Breast epithelium (tissue), 4 donors: ENCODE measurements at regions not wholly inside any gene's neighbourhood (a gene's known extent, or its start where the extent isn't known, plus 50 kb on each side); places are given as distances from the start of the nearest gene placed in this dataset.

Experiments
- DNase-seq, 2 donors: peaks; one replicate each; pipeline ENCODE4 v3.0.0-alpha.2; 2019; ENCODE audit warnings: low spot score in 2 of 2
- H3K27ac ChIP-seq, 2 donors: fragments of 200-600 bp; sonication (generic) in 1 of 2; one replicate each; pipeline ENCODE4 v1.5.1; 2016 to 2019; ENCODE audit warnings: mild to moderate bottlenecking in 1 of 2
- H3K27me3 ChIP-seq, 2 donors: fragments of 200-600 bp; sonication (generic) in 1 of 2; one replicate each; pipeline versions ENCODE4 v1.5.1 to v1.6.0; 2017 to 2019; ENCODE audit warnings: control low read depth in 1 of 2, mild to moderate bottlenecking in 1 of 2
- H3K36me3 ChIP-seq: fragments of 200-600 bp; one replicate; pipeline ENCODE4 v1.5.1; 2019
- H3K4me1 ChIP-seq, 2 donors: fragments of 200-600 bp; sonication (generic); one replicate each; pipeline ENCODE4 v1.5.1; 2016 to 2019; ENCODE audit warnings: control low read depth in 1 of 2
- H3K4me3 ChIP-seq, 3 donors: fragments of 200-600 bp; sonication (generic); 1 replicate in 2 of 3; 2 replicates in 1 of 3; pipeline ENCODE4 v1.5.1; 2016 to 2019; ENCODE audit warnings: mild to moderate bottlenecking in 3 of 3, moderate library complexity in 2 of 3
- H3K9me3 ChIP-seq, 2 donors: fragments of 200-600 bp; sonication (generic) in 1 of 2; one replicate each; pipeline ENCODE4 v1.5.1; 2016 to 2019; ENCODE audit warnings: control low read depth in 1 of 2
- POLR2A ChIP-seq: fragments of 450-650 bp; IDR thresholded peaks from one replicate; pipeline ENCODE4 v1.6.1; 2016; ENCODE audit warnings: antibody characterized with exemption, mild to moderate bottlenecking, moderate library complexity
- POLR2AphosphoS5 ChIP-seq, 3 donors: sonication (generic); formaldehyde crosslinking; IDR thresholded peaks; one replicate each; pipeline ENCODE4 v1.6.1; 2017; ENCODE audit warnings: antibody characterized with exemption in 3 of 3
- intact Hi-C: fragments of 100-400 bp; cut with DNase I; formaldehyde crosslinking; loops from one replicate; pipeline ENCODE4 v1.15.1; 2023; ENCODE audit warnings: low total_unique reads
- TF ChIP-seq, protein P1 (sequence below), 3 donors: fragments of 450-650 bp; IDR thresholded peaks; one replicate each; pipeline ENCODE4 v1.5.1; 2016 to 2017; ENCODE audit warnings: antibody characterized with exemption in 3 of 3, mild to moderate bottlenecking in 3 of 3, moderate library complexity in 3 of 3

GRCh38 chr12:77642246-77642645 lies 188.4 kb upstream of the NAV3 start:
- Histone ChIP-seq H3K9me3 (no peaks in the 10 kb centered on the region), H3K27me3 (no peaks in the 10 kb centered on the region), H3K36me3 (no peaks in the 10 kb centered on the region), H3K4me3 (no peak overlapping the region), H3K27ac (no peak overlapping the region), H3K4me1 (no peaks in the 10 kb centered on the region)
- no peak for TF ChIP-seq POLR2A
- TF ChIP-seq, protein P1, sequence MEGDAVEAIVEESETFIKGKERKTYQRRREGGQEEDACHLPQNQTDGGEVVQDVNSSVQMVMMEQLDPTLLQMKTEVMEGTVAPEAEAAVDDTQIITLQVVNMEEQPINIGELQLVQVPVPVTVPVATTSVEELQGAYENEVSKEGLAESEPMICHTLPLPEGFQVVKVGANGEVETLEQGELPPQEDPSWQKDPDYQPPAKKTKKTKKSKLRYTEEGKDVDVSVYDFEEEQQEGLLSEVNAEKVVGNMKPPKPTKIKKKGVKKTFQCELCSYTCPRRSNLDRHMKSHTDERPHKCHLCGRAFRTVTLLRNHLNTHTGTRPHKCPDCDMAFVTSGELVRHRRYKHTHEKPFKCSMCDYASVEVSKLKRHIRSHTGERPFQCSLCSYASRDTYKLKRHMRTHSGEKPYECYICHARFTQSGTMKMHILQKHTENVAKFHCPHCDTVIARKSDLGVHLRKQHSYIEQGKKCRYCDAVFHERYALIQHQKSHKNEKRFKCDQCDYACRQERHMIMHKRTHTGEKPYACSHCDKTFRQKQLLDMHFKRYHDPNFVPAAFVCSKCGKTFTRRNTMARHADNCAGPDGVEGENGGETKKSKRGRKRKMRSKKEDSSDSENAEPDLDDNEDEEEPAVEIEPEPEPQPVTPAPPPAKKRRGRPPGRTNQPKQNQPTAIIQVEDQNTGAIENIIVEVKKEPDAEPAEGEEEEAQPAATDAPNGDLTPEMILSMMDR (IDR thresholded peaks at IDR 0.05): no peak
- no peak for TF ChIP-seq POLR2AphosphoS5 (IDR thresholded peaks at IDR 0.05)
- no peak for DNase-seq
- intact Hi-C loops: no loop called here

DNA sequence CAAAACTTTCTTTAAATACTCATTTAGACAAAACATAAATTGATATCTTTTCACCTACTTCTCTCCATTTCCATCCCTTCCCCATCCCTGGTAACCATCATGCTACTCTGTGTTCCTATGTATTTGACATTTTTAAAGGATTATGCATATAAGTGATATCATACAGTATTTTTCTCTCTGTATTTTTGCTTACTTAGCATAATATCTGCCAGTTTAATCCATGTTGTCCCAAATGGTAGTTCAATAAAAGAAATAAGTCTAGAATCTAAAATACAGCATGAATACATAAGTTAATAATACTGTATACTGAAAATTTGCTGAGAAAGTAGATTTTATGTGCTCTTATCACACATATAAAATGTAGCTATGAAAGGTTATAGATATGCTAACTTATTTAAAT lies 190.3 kb upstream of the NAV3 start:
- DNase-seq: no peak
- no peaks in the 10 kb centered on the region for H3K36me3 ChIP-seq
- TF ChIP-seq POLR2A (no peak), POLR2AphosphoS5 (IDR thresholded peaks at IDR 0.05) (no peak)
- TF ChIP-seq, protein P1 (IDR thresholded peaks at IDR 0.05): no peak
- H3K4me1 ChIP-seq: no peaks in the 10 kb centered on the region
- intact Hi-C loops: no loop called here
- no peak overlapping the region for H3K27ac ChIP-seq
- no peaks in the 10 kb centered on the region for H3K9me3 ChIP-seq
- H3K4me3 ChIP-seq: no peak overlapping the region
- H3K27me3 ChIP-seq: no peaks in the 10 kb centered on the region

- Histone ChIP-seq H3K36me3 (no peaks in the 10 kb centered on the region), H3K27me3 (no peaks in the 10 kb centered on the region), H3K9me3 (no peaks in the 10 kb centered on the region), H3K27ac (no peak overlapping the region), H3K4me3 (no peak overlapping the region), H3K4me1 (no peaks in the 10 kb centered on the region)
- TF ChIP-seq POLR2AphosphoS5 (IDR thresholded peaks at IDR 0.05): no peak
- TF ChIP-seq, protein P1 (IDR thresholded peaks at IDR 0.05): no peak
- intact Hi-C loops: no loop called here
- no peak for DNase-seq
Observed at GRCh38 chr12:77630790-77631445, 199.8 kb upstream of the NAV3 start.

DNA sequence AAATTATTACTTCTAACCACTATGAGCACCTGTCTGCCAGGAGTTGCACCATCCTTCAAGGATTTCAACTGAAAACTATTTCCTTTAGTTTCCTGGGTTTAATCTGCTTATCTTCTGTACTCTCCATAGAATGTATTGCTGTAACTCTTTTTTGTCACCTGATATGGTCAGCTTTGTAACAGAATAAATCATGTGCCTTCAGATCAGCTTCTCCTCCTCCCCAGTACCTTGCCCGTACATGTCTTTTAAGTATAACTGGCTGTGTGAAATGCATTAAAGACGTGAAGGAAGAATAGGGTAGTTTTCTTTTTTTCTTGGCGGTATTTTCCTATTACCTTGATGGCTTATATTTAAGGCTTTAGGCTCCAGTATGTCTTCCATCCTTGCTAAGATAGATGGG lies 200.3 kb upstream of the NAV3 start:
- Histone ChIP-seq H3K27ac (no peak overlapping the region), H3K4me3 (no peak overlapping the region), H3K27me3 (no peaks in the 10 kb centered on the region), H3K9me3 (no peaks in the 10 kb centered on the region), H3K4me1 (no peaks in the 10 kb centered on the region), H3K36me3 (no peaks in the 10 kb centered on the region)
- TF ChIP-seq, protein P1 (IDR thresholded peaks at IDR 0.05): no peak
- no peak for TF ChIP-seq POLR2A
- TF ChIP-seq POLR2AphosphoS5 (IDR thresholded peaks at IDR 0.05): no peak
- intact Hi-C loops: no loop called here
- no peak for DNase-seq

DNA sequence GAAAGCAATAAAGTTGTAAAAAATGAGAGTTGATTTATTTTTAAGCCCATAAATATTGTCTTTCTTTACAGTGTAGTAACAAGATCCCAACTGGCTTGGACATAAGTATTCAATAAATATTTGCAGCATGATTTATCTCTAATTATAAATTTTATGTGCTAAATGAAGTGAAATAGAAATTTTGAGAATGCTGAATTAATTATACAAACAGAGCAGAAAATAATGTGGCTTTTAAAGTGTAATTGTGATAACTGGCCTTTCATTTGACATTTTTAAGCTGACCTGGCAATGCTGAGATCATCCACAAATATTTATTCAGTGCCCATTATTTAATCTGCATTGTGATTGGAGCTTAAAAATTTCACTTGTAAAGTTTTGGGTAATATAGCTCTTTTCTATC lies 201.6 kb upstream of the NAV3 start:
- H3K9me3 ChIP-seq: no peaks in the 10 kb centered on the region
- DNase-seq: no peak
- H3K36me3 ChIP-seq: no peaks in the 10 kb centered on the region
- no peak overlapping the region for H3K4me3 ChIP-seq
- no peak for TF ChIP-seq POLR2AphosphoS5 (IDR thresholded peaks at IDR 0.05)
- TF ChIP-seq, protein P1 (IDR thresholded peaks at IDR 0.05): no peak
- no peak for TF ChIP-seq POLR2A
- H3K27ac ChIP-seq: no peak overlapping the region
- intact Hi-C loops: no loop called here
- H3K27me3 ChIP-seq: no peaks in the 10 kb centered on the region
- no peaks in the 10 kb centered on the region for H3K4me1 ChIP-seq
